Fibroblast of the aortic adventitia (primary cell): ENCODE measurements at regions not wholly inside any gene's neighbourhood (a gene's known extent, or its start where the extent isn't known, plus 50 kb on each side); places are given as distances from the start of the nearest gene placed in this dataset.
A peak's percentile ranks its signal among the peaks of the same experiment; 100 is the strongest.

Source experiments
- DNase-seq: peaks from one replicate; pipeline ENCODE4 v3.0.0-alpha.2; 2010; ENCODE audit warnings: low read depth
- H3K4me3 ChIP-seq: 2 replicates; pipeline ENCODE4 v1.5.1; 2011; ENCODE audit warnings: low read depth, mild to moderate bottlenecking, control low read depth, low read length, moderate library complexity
- TF ChIP-seq, protein P1 (sequence below): IDR thresholded peaks from 2 replicates; pipeline ENCODE4 v1.5.1; 2011; ENCODE audit warnings: mild to moderate bottlenecking, low read length, control low read depth, inconsistent platforms; ENCODE audit not compliant: insufficient read depth

DNA sequence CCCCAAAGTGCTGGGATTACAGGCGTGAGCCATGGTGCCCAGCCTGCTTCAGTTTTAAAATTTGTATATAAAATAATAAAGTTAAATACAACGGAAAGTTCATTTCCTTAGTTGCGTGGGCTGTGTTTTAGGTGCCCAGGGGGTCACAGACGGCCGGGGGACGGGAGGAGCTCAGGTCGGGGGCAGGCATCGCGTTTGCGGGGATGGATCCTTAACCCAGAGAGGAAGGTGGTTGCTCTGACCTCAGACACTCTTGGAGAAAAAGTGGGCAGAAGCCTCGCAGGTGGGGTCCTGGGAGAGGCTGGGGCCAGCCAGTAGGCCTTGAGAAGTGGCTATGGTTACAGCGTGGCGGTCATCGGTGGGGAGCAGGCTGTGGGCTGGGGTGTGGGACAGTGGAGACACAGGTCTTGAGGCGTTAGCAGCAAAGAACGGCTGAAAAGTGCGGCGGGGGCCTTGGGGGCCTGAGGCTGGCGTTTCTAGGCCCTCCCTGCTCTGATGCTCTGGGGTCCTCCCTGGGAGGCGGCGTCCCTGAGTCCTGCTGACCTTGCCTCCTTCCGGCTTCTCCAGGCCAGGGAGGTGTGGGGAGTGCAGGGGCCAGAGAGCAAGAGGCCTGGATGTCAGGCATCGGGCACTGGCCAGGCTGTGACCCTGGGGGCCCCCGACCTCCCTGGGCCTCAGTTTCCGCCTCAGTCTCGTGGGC is 54.4 kb downstream of the UNCX start:
- TF ChIP-seq, protein P1, sequence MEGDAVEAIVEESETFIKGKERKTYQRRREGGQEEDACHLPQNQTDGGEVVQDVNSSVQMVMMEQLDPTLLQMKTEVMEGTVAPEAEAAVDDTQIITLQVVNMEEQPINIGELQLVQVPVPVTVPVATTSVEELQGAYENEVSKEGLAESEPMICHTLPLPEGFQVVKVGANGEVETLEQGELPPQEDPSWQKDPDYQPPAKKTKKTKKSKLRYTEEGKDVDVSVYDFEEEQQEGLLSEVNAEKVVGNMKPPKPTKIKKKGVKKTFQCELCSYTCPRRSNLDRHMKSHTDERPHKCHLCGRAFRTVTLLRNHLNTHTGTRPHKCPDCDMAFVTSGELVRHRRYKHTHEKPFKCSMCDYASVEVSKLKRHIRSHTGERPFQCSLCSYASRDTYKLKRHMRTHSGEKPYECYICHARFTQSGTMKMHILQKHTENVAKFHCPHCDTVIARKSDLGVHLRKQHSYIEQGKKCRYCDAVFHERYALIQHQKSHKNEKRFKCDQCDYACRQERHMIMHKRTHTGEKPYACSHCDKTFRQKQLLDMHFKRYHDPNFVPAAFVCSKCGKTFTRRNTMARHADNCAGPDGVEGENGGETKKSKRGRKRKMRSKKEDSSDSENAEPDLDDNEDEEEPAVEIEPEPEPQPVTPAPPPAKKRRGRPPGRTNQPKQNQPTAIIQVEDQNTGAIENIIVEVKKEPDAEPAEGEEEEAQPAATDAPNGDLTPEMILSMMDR = no peak
- no peak for DNase-seq
- no peak overlapping the region for H3K4me3 ChIP-seq

DNA sequence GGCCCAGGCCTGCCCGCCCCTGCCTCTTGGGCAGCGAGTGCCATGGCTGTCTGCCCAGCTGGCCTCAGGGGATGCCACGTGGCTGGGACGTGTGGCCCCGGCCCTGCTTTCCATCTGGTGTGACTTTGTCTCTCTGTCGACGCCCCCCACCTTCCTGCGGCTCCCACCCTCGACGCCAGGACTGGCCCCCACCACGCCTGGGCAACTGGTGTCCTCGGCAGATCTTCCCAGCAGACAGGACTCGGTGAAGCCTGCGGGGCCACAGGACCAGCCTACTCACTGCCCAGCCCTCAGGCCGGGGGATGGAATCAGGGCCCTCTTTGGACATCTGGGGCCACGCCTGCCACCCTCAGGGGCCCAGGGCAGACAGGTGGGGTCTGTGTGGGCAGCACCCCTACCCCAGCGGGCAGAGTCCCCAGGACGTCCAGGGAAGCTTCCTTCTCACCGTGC is 55.1 kb downstream of the UNCX start:
- TF ChIP-seq, protein P1 = no peak
- no peak for DNase-seq
- no peak overlapping the region for H3K4me3 ChIP-seq

DNA sequence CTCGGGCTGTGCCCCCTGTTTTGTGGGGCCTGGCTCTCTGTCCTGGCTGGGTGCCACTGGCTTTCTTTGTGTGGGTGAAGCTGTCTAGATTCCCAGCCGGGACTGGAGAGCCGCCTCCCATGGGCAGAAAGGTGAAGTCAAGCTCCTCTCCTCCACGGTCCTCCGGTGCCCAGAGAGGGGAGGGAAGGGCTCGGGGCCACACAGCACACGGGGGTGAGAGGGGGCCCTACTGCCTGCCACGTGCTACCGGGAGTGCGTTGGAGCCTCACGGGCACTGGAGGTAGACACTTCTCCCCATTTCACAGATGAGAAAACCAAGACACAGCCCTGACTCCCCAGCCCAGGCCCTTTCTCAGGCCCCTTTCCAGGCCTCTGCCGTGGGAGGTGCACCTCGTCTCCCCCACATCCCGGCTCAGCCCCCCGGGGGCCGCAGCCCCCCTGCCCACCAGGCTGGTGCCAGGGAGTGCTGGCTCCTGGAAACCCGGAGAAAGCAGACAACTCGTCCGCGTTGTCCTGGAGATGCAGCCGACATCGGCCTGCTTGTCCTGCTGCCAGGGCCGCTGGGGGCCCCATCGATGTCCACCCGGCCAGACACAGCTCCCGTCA is 55.8 kb downstream of the UNCX start:
- TF ChIP-seq, protein P1 = no peak

DNA sequence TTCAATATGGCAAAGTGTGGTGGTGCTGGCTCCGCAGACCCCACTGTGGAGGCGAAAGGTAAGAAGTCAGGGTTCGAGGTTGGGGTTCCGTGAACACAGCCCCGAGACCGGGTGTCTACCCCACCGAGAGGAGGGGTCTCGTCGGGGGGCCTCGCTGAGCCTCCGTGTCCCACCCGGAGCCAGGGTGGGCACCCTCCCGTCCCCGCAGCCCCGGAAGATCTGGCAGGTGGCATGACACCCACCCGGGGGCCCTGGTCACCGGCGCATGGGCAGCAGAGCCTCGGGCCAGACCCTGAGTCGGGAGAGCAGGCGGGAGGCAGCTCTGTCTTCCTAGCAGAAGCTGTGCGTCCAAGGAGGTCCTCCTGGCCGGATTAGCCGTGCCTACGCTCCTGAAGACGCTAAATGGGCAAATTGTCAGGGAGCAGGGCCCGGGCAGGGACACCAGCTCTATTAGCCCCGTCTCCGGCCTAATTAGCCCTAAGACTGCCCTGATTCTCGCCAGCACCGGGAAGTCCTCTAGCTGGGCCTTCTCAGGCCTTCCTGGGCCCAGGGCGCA is 56.4 kb downstream of the UNCX start:
- no peak for DNase-seq
- TF ChIP-seq, protein P1 = no peak
- no peak overlapping the region for H3K4me3 ChIP-seq

More for the DNA sequence above, 55.8 kb downstream of the UNCX start:
- no peak for DNase-seq
- no peak overlapping the region for H3K4me3 ChIP-seq

DNA sequence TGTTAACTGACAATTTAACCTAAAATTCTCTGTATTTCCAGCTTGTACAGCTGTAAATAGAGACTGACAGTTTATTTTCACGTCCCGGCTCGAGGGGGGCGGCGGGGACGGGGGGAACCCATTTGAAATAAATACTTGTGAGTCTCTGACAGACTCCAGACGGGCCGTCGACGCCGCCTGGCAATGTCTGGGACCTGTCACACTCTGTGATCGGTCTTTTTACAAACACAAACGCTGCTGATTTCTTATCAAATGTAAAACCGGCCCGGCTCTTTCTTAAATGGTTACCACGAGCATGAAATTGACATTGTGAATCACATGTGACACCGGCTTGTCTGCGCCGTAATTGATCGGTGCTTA is 57.0 kb downstream of the UNCX start:
- DNase-seq = peak; percentile 2
- H3K4me3 ChIP-seq = peak overlapping the region; percentile 53
- TF ChIP-seq, protein P1 = no peak

DNA sequence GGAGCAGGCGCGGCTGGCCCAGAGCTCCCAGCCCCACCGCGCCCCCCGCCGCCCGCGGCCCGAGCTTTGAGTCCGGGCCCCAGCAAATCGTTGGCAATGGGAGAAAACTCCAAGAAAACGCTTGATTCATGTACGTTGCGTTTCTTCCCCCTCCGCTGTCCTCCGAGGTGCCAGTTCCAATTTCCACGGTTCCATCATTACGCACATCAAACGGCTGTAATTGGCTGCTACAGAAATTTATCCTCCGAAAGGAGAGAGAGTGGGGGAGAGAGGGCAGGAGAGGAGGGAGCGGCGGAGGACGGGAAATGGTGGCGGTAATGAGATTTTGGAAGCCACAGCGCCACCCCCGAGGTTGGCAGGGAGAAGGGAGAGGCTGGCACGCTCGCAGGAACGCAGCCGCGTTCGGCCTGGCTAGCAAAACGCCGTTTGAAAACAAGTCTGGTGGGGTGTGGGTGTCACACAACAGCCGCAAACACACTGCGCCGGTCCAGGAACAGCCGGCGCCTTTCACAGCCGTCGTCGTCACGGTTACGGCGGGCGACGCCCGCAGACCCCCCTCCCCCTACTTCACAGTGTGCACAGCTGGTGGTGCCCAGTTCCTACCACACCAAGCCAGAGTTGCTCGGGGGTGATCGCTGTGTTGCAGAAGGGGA is 57.5 kb downstream of the UNCX start:
- TF ChIP-seq, protein P1 = no peak
- H3K4me3 ChIP-seq = peak overlapping the region; percentile 53
- DNase-seq = peak; percentile 48
